Gastroesophageal sphincter (tissue), 4 donors: ENCODE measurements at regions not wholly inside any gene's neighbourhood (a gene's known extent, or its start where the extent isn't known, plus 50 kb on each side); places are given as distances from the start of the nearest gene placed in this dataset.

Experiments used
- ATAC-seq: fragments of 150-250 bp; one replicate; pipeline ENCODE4 v1.9.1; 2016; ENCODE audit warnings: mild to moderate bottlenecking, moderate library complexity
- H3K27ac ChIP-seq, 4 donors: fragments of 200-600 bp; sonication (generic) in 3 of 4; 1 replicate in 3 of 4; 2 replicates in 1 of 4; pipeline ENCODE4 v1.5.1; 2016 to 2019
- H3K27me3 ChIP-seq: fragments of 200-600 bp; sonication (generic); one replicate; pipeline ENCODE4 v1.5.1; 2019
- H3K36me3 ChIP-seq, 2 donors: fragments of 200-600 bp; sonication (generic); one replicate each; pipeline ENCODE4 v1.5.1; 2019; ENCODE audit warnings: control low read depth in 1 of 2
- H3K4me1 ChIP-seq, 3 donors: fragments of 200-600 bp; sonication (generic); 1 replicate in 2 of 3; 2 replicates in 1 of 3; pipeline ENCODE4 v1.5.1; 2016 to 2019; ENCODE audit warnings: control low read depth in 2 of 3
- H3K4me3 ChIP-seq, 2 donors: fragments of 200-600 bp; sonication (generic); one replicate each; pipeline ENCODE4 v1.5.1; 2019; ENCODE audit warnings: mild to moderate bottlenecking in 1 of 2, moderate library complexity in 1 of 2
- H3K9me3 ChIP-seq, 3 donors: fragments of 200-600 bp; sonication (generic); one replicate each; pipeline ENCODE4 v1.5.1; 2017 to 2019; ENCODE audit warnings: control low read depth in 2 of 3
- EP300 ChIP-seq: sonication (generic); formaldehyde crosslinking; IDR thresholded peaks from one replicate; pipeline ENCODE4 v1.6.1; 2017; ENCODE audit warnings: antibody characterized with exemption, mild to moderate bottlenecking
- POLR2A ChIP-seq, 2 donors: fragments of 450-650 bp; IDR thresholded peaks; one replicate each; pipeline ENCODE4 v1.6.1; 2017; ENCODE audit warnings: antibody characterized with exemption in 2 of 2, mild to moderate bottlenecking in 2 of 2, moderate library complexity in 1 of 2
- POLR2AphosphoS5 ChIP-seq: sonication (generic); formaldehyde crosslinking; IDR thresholded peaks from one replicate; pipeline ENCODE4 v1.6.1; 2017; ENCODE audit warnings: antibody characterized with exemption
- WGBS, 2 donors: methylation state at CpG; one replicate each; pipeline ENCODE4 v1.1.5; 2018; ENCODE audit warnings: low coverage in 1 of 2; 5-methylcytosine and 5-hydroxymethylcytosine counted together
- TF ChIP-seq, protein P1 (sequence below), 4 experiments: fragments of 200-600 bp in 2 of 4; fragments of 450-650 bp in 2 of 4; sonication (generic) in 1 of 4; IDR thresholded peaks; one replicate each; pipeline ENCODE4 v1.5.1; 2017 to 2019; ENCODE audit warnings: antibody characterized with exemption in 4 of 4, mild to moderate bottlenecking in 2 of 4, moderate library complexity in 2 of 4

GRCh38 chr2:180679693-180680092 lies 300.7 kb upstream of the UBE2E3 start:
- ATAC-seq, result no peak

DNA sequence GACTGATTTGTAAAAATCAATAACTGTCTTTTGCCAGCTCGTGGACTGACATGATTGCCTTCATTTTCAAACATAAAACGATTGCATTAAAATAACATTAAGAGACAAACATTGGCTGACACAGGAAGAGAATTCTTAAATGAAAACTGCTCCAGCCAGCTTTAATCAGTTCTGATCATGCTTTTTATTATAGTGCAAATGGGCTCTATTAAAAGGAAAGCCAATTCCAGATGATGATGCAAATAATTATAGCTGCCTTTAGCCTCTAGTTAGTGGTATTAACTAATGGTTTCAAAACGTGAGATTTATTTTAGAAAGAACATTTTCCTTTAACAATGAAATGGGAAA lies 301.8 kb upstream of the UBE2E3 start:
- TF ChIP-seq POLR2A (IDR thresholded peaks at IDR 0.05) (no peak), POLR2AphosphoS5 (no peak)
- TF ChIP-seq, protein P1, sequence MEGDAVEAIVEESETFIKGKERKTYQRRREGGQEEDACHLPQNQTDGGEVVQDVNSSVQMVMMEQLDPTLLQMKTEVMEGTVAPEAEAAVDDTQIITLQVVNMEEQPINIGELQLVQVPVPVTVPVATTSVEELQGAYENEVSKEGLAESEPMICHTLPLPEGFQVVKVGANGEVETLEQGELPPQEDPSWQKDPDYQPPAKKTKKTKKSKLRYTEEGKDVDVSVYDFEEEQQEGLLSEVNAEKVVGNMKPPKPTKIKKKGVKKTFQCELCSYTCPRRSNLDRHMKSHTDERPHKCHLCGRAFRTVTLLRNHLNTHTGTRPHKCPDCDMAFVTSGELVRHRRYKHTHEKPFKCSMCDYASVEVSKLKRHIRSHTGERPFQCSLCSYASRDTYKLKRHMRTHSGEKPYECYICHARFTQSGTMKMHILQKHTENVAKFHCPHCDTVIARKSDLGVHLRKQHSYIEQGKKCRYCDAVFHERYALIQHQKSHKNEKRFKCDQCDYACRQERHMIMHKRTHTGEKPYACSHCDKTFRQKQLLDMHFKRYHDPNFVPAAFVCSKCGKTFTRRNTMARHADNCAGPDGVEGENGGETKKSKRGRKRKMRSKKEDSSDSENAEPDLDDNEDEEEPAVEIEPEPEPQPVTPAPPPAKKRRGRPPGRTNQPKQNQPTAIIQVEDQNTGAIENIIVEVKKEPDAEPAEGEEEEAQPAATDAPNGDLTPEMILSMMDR (IDR thresholded peaks at IDR 0.05), result no peak
- WGBS, 2 donors, result 50 to 51% methylated on average over 2 to 3 of the region's 3 CpGs
- Histone ChIP-seq H3K27ac (no peak overlapping the region), H3K27me3 (no peaks in the 10 kb centered on the region), H3K4me1 (no peaks in the 10 kb centered on the region), H3K9me3 (no peaks in the 10 kb centered on the region), H3K36me3 (no peaks in the 10 kb centered on the region), H3K4me3 (no peak overlapping the region)
- no peak for ATAC-seq

More at GRCh38 chr2:180679693-180680092, 300.7 kb upstream of the UBE2E3 start:
- H3K27ac ChIP-seq, result no peak overlapping the region
- no peak overlapping the region for H3K4me3 ChIP-seq
- no peaks in the 10 kb centered on the region for H3K27me3 ChIP-seq
- H3K9me3 ChIP-seq, result no peaks in the 10 kb centered on the region
- WGBS, 2 donors, result 38 to 83% methylated on average over 1 to 2 of the region's 2 CpGs
- TF ChIP-seq POLR2AphosphoS5 (no peak), POLR2A (IDR thresholded peaks at IDR 0.05) (no peak), EP300 (no peak)
- TF ChIP-seq, protein P1 (IDR thresholded peaks at IDR 0.05), result no peak
- H3K4me1 ChIP-seq, result no peaks in the 10 kb centered on the region
- H3K36me3 ChIP-seq, result no peaks in the 10 kb centered on the region

DNA sequence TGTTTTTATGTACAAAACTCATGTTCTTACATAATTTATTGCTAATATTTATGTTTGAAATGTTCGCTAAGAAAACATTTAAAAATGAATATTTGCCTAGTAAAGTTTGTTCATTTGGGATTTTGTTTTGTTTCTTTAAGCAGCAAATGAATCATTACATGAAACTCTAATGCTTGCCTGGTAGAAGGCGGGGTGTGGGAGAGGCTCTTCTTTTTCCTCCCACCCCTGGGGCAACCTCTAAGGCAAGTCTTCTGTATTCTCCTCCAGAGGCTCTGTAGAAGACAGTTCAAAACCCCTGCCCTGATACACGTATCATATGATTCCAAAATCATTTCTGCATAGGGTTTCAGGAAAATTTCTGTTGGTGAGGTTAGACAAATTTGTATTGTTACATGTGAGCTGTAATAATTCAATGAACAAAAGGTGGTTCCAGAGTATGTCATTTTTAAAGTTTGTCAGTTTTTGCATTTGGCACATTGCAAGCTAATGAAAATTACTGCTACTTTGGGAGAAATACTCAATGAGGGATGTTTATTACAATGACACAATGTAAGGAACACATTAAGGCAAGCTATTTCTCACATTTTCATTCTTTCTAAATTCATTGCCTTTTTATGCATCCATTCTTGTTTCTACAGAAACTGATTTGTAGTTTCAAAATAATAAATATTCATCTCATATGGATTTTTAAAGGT lies 302.3 kb upstream of the UBE2E3 start:
- Histone ChIP-seq H3K27ac (no peak overlapping the region), H3K9me3 (no peaks in the 10 kb centered on the region), H3K4me1 (no peaks in the 10 kb centered on the region), H3K27me3 (no peaks in the 10 kb centered on the region), H3K36me3 (no peaks in the 10 kb centered on the region), H3K4me3 (no peak overlapping the region)
- no peak for ATAC-seq
- WGBS, 2 donors, result 86 to 87% methylated on average over 2 to 3 of the region's 3 CpGs
- TF ChIP-seq POLR2A (IDR thresholded peaks at IDR 0.05), result no peak
- TF ChIP-seq POLR2AphosphoS5, result no peak
- TF ChIP-seq, protein P1 (IDR thresholded peaks at IDR 0.05), result no peak
- no peak for TF ChIP-seq EP300

DNA sequence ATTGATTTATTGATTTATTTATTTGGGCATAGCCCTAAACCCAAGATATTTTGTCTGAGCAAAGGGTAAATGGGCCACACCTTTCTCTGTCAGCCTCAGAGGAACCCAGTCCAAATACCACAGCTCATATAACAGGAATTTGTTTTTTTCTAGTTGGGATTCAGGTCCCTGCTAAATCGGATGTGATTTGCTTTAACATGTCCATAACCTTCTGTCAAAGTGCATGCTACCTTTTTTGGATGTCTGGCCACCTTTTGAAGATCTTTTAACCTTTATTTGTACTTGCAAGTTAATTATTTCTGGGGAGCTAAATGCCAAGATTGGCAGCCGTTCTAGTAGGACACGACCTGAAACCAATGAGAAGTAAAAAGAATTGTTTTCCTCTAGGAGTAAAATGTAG lies 303.2 kb upstream of the UBE2E3 start:
- H3K4me1 ChIP-seq, result no peaks in the 10 kb centered on the region
- 71 to 87% methylated on average over 3 of the region's 3 CpGs for WGBS, 2 donors

More for the DNA sequence above, 303.2 kb upstream of the UBE2E3 start:
- no peaks in the 10 kb centered on the region for H3K36me3 ChIP-seq
- no peak for ATAC-seq
- H3K9me3 ChIP-seq, result no peaks in the 10 kb centered on the region
- H3K4me3 ChIP-seq, result no peak overlapping the region
- H3K27ac ChIP-seq, result no peak overlapping the region
- no peak for TF ChIP-seq POLR2AphosphoS5
- TF ChIP-seq POLR2A (IDR thresholded peaks at IDR 0.05), result no peak
- TF ChIP-seq, protein P1 (IDR thresholded peaks at IDR 0.05), result no peak
- TF ChIP-seq EP300, result no peak
- no peaks in the 10 kb centered on the region for H3K27me3 ChIP-seq
